ENCODE measurements at regions not wholly inside any gene's neighbourhood (a gene's known extent, or its start where the extent isn't known, plus 50 kb on each side); places are given as distances from the start of the nearest gene placed in this dataset.

DNA sequence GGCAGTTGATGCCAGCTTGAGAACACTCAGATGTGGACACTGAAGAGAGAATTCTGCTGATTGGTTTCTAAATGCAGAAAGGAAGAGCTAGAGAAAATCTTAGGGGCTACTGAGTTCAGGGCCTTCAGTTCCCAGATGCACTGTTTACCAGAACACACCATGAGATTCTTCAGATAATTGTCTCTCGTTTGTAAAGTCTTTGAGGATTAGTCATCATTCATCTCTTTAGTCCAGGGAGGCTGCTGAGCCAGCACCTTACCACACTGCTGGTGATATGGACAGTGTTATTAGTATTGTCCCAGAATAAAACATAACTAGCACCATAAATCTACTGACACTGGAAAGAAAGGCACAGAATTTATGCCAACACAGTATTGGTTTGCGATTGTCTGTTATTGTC lies 690.8 kb upstream of the CELF4 start:
- H3K27me3 Mint-ChIP-seq (ENCODE audit: low read depth) = no peaks in the 10 kb centered on the region
- H3K9me3 Mint-ChIP-seq = no peaks in the 10 kb centered on the region
- no peak overlapping the region for H3K27ac Mint-ChIP-seq
- H3K36me3 Mint-ChIP-seq (ENCODE audit: low read depth) = no peaks in the 10 kb centered on the region
- H3K4me3 Mint-ChIP-seq = no peak overlapping the region
- no peaks in the 10 kb centered on the region for H3K4me1 Mint-ChIP-seq (ENCODE audit: low read depth)

DNA sequence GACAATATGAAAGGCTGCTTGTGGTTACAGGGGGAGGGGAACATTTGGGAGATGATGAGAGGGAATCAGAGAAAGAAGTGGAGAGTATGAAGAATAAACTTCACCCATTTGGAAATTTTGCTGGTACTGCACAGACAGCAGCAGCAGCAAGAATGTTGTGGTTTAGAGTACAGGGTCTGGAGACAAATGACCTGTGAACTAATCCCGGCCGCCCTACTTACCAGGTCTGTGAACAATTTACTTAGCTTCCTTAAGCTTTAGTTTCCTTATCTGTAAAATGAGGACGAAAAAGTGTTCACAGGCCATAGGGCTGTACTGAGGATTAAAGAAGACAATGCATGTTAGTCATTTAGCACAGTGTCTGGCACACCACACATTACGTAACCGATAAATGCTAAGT lies 685.4 kb upstream of the CELF4 start:
- peaks cover 3% of the 10 kb centered on the region for H3K9me3 Mint-ChIP-seq

DNA sequence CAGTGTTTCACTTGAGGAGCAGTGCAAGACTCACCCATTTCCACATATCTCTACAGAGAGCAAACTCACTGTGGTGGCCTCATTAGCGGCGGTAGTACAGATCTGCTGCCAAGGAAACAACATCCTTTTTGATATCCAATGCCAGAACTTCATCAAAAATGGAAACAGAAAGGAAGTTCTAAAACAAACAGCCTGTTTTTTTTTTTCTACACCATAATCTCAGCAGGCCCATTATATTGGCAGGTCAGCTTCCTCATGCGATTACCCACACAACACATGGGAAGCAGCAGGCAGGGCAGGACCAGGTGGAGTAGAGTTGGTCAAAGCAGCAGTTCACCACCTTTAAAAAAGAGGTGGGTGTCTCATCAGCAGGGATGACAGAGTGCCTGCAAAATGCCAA lies 678.9 kb upstream of the CELF4 start:
- H3K27me3 Mint-ChIP-seq (ENCODE audit: low read depth) = no peaks in the 10 kb centered on the region
- no peak overlapping the region for H3K4me3 Mint-ChIP-seq
- H3K36me3 Mint-ChIP-seq (ENCODE audit: low read depth) = no peaks in the 10 kb centered on the region
- no peak overlapping the region for H3K27ac Mint-ChIP-seq
- H3K9me3 Mint-ChIP-seq = peaks cover 8% of the 10 kb centered on the region
- no peaks in the 10 kb centered on the region for H3K4me1 Mint-ChIP-seq (ENCODE audit: low read depth)

More for the DNA sequence above, 685.4 kb upstream of the CELF4 start:
- no peaks in the 10 kb centered on the region for H3K4me1 Mint-ChIP-seq (ENCODE audit: low read depth)
- H3K36me3 Mint-ChIP-seq (ENCODE audit: low read depth) = no peaks in the 10 kb centered on the region
- no peak overlapping the region for H3K4me3 Mint-ChIP-seq
- no peaks in the 10 kb centered on the region for H3K27me3 Mint-ChIP-seq (ENCODE audit: low read depth)
- no peak overlapping the region for H3K27ac Mint-ChIP-seq

DNA sequence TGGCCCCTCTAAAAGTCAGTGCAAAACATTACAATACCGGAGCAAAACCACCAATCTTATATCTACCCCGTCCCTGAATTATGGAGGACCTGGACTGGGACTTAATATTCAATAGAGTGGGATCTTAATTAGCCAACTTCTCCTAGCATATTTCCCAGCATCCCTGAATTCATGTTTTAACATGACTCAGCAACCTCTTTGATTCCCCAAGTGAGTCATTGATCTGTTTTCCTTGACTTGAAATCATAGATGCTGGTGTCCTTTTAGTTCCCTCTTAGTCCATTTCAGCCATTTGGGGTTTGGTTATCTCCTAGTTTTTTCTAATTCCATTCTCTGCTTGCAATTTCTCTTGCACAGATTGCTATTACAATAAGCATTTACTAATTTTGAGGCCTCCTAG lies 677.7 kb upstream of the CELF4 start:
- Mint-ChIP-seq H3K4me1 (ENCODE audit: low read depth) (no peaks in the 10 kb centered on the region), H3K36me3 (ENCODE audit: low read depth) (no peaks in the 10 kb centered on the region), H3K4me3 (no peak overlapping the region), H3K27me3 (ENCODE audit: low read depth) (no peaks in the 10 kb centered on the region), H3K9me3 (peaks cover 8% of the 10 kb centered on the region), H3K27ac (no peak overlapping the region)

DNA sequence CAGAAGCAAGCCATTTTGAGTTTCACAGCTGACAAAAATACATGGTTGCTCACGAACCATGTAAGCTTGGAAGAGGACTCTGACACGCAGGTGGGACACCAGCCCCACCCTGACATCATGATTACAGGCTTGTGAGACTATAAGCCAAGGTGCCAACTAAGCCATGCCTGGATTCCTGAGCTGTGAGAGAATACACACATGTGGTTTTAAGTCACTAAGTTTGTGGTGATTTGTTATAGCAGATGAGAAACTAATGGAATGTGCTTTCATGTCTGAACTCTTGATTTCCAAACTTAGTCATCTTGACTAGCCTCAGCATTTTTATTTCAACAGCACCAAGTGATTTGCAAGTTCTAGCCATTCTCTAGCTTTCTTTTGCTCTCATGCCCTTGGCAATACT lies 676.1 kb upstream of the CELF4 start:
- Mint-ChIP-seq H3K4me1 (ENCODE audit: low read depth) (no peaks in the 10 kb centered on the region), H3K36me3 (ENCODE audit: low read depth) (no peaks in the 10 kb centered on the region), H3K4me3 (no peak overlapping the region)

DNA sequence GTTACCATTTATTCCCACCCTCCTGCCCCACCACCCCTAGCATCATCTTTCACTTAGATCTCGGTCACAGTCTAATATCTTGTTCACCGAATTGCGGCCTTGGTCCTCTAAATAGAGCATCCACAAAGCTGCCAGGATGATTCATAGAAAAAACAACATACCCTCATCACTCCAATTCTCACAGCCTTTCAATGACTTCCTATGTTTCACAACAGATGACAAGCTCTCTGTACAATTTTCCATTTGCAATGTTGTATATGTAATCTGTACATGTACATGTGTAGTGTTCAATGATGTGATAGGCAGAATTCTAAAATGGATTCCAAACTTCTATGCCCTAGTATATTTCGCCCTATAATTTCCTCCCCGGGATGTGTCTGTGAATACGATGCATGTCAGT lies 675.6 kb upstream of the CELF4 start:
- H3K36me3 Mint-ChIP-seq (ENCODE audit: low read depth) = no peaks in the 10 kb centered on the region
- H3K27ac Mint-ChIP-seq = no peak overlapping the region
- H3K27me3 Mint-ChIP-seq (ENCODE audit: low read depth) = no peaks in the 10 kb centered on the region
- no peak overlapping the region for H3K4me3 Mint-ChIP-seq
- no peaks in the 10 kb centered on the region for H3K4me1 Mint-ChIP-seq (ENCODE audit: low read depth)
- H3K9me3 Mint-ChIP-seq = peaks cover 5% of the 10 kb centered on the region

More for the DNA sequence above, 676.1 kb upstream of the CELF4 start:
- H3K27ac Mint-ChIP-seq = no peak overlapping the region
- no peaks in the 10 kb centered on the region for H3K27me3 Mint-ChIP-seq (ENCODE audit: low read depth)
- peaks cover 5% of the 10 kb centered on the region for H3K9me3 Mint-ChIP-seq

DNA sequence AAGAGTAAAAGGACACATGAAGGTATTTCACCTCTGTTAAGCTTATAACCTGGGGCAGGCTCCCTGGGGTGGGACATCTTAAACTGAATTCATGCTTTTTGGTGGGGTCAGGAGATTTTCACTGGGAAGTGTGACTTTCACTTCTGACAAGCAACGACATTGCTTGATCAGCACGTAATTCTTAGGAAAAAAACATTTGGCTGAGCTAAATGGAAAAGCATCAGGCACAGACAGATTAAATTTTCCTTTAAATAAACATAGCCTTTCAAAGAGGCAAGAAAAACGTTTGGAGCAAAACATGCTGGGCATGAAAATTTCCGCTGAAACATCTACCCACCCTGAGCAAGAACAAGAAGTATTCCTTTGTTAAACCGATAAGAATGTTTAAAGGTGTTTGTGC lies 674.0 kb upstream of the CELF4 start:
- Mint-ChIP-seq H3K27ac (no peak overlapping the region), H3K9me3 (peaks cover 5% of the 10 kb centered on the region), H3K4me3 (no peak overlapping the region), H3K36me3 (ENCODE audit: low read depth) (no peaks in the 10 kb centered on the region), H3K4me1 (ENCODE audit: low read depth) (no peaks in the 10 kb centered on the region), H3K27me3 (ENCODE audit: low read depth) (no peaks in the 10 kb centered on the region)

DNA sequence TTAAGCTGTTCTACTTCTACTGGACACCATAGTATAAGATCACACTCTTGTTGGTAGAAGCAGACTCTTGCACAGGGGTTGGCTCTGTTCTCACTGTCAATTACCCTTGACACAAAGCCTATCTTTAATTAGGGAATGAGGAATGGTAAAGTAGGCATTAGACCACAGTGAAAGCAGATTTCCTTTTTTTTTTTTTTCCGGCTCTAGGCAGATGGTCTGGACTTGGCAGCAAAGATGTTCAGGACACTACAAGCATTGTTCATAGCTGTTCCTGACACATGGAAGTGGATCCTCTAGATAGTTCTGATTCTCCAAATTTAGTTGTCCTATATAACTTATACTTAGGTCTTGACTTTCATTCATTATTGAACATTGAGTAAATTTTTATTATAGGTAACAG lies 672.2 kb upstream of the CELF4 start:
- Mint-ChIP-seq H3K36me3 (ENCODE audit: low read depth) (no peaks in the 10 kb centered on the region), H3K4me3 (no peak overlapping the region), H3K4me1 (ENCODE audit: low read depth) (no peaks in the 10 kb centered on the region), H3K27ac (no peak overlapping the region), H3K27me3 (ENCODE audit: low read depth) (no peaks in the 10 kb centered on the region), H3K9me3 (no peaks in the 10 kb centered on the region)

DNA sequence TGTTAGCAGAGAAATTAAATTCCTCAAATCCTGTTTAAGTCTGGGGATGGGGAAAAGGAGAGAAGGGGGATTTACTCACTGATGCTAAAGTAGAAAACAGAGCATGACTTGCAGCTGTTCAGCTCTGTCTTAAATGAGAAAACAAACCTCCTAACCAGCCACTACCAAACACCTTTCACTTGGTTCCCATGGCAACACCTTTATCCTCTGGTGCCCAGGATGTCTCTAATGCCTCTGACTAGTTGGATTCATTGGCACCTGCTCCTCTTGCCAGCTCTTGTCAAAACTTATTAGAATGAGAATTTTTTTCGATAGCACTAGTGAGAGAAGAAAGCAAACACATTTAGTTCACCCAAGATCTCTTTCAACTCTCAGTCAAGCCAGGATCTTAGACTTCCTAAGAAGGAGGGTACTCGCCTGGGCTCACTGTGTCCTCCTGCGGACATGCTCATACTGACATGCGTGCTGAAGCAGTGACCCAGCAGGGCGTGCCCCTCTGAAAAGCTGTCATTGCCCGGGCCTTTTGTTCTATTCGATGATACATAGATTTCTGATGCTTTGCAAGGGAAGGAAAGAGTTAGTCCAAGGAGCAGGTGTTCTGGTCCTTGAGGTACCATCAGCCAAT lies 656.0 kb upstream of the CELF4 start:
- Mint-ChIP-seq H3K36me3 (ENCODE audit: low read depth) (no peaks in the 10 kb centered on the region), H3K27ac (no peak overlapping the region), H3K27me3 (ENCODE audit: low read depth) (no peaks in the 10 kb centered on the region)

DNA sequence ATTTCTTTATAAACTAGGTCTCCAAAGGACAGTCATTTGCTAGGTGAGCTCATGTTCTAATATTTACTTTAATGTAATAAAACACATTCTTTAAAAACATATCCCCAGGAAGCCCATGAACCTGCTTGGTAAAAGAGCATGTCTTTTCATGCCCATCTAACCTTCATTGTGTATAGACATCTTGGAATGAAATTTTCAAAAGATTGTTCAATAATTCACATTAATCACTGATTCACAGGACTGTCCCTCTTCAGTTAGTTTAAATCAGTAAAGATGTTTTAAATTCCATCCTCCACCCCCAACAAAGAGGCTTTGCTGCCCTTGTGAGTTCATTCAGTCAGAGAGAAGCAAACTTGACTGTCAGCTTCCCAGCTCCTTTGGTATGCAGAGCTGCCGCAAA lies 633.4 kb upstream of the CELF4 start:
- H3K4me3 Mint-ChIP-seq = no peak overlapping the region
- no peaks in the 10 kb centered on the region for H3K9me3 Mint-ChIP-seq
- no peaks in the 10 kb centered on the region for H3K27me3 Mint-ChIP-seq (ENCODE audit: low read depth)
- H3K27ac Mint-ChIP-seq = no peak overlapping the region
- H3K36me3 Mint-ChIP-seq (ENCODE audit: low read depth) = no peaks in the 10 kb centered on the region
- no peaks in the 10 kb centered on the region for H3K4me1 Mint-ChIP-seq (ENCODE audit: low read depth)

More for the DNA sequence above, 656.0 kb upstream of the CELF4 start:
- Mint-ChIP-seq H3K4me1 (ENCODE audit: low read depth) (no peaks in the 10 kb centered on the region), H3K9me3 (no peaks in the 10 kb centered on the region), H3K4me3 (no peak overlapping the region)

DNA sequence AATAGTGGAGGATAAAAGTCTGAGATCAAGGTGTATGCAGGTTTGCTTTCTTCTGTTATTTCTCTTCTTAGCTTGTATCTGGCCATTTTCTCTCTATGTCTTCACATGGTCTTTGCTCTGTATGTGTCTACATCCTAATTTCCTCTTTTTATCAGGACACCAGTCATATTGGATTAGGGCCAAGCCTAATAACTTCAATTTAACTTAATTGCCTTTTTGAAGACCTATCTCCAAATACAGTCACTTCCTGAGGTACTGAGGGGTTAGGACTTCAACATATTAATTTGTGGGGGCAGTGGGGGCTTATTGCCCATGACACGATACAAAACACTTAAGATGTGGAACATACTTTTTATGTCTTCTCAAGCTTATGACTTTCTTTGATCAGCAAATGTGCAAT lies 632.9 kb upstream of the CELF4 start:
- Mint-ChIP-seq H3K27me3 (ENCODE audit: low read depth) (no peaks in the 10 kb centered on the region), H3K4me1 (ENCODE audit: low read depth) (no peaks in the 10 kb centered on the region), H3K9me3 (no peaks in the 10 kb centered on the region), H3K4me3 (no peak overlapping the region), H3K27ac (no peak overlapping the region), H3K36me3 (ENCODE audit: low read depth) (no peaks in the 10 kb centered on the region)

DNA sequence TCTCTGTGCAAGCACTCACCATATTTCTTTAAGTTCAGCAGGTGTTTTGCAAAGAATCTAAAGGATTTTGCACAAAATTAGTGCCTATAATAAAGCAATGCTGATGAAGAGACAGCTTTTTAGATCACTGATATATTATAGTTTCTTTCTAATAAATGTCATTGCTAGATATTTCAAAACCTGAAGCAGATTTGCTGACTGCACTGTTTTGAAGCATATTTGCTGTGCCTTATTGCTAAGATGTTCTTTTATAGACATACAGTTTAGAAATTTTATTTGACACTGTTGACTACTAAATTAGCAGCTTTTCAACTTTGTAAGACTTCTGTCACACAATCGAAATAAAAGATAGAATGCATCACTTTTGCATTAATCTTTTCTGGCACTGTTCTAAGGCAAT lies 620.9 kb upstream of the CELF4 start:
- Mint-ChIP-seq H3K36me3 (ENCODE audit: low read depth) (no peaks in the 10 kb centered on the region), H3K4me1 (ENCODE audit: low read depth) (no peaks in the 10 kb centered on the region), H3K27me3 (ENCODE audit: low read depth) (no peaks in the 10 kb centered on the region), H3K9me3 (no peaks in the 10 kb centered on the region), H3K4me3 (no peak overlapping the region), H3K27ac (no peak overlapping the region)

DNA sequence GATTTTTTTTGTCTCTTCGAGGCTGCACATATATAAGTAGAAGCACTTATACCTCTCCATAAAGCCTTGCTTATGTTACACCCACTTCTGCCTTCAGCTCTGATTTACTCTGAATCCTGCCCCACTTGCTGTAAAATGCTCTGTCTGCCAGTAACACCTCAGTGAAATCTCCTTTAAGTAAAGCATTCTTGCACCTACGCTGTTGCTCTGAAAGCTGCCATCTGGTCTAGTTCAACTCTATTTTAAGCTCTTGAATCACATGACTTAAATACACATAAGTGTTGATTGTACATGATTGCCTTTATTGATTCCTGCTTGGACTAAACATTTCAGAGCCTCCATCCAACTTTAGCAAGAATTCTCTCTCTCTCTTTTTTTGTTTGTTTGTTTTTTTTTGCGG lies 609.0 kb upstream of the CELF4 start:
- H3K36me3 Mint-ChIP-seq (ENCODE audit: low read depth) = no peaks in the 10 kb centered on the region
- no peak overlapping the region for H3K4me3 Mint-ChIP-seq
- H3K27ac Mint-ChIP-seq = no peak overlapping the region
- H3K4me1 Mint-ChIP-seq (ENCODE audit: low read depth) = no peaks in the 10 kb centered on the region
- H3K27me3 Mint-ChIP-seq (ENCODE audit: low read depth) = no peaks in the 10 kb centered on the region
- no peaks in the 10 kb centered on the region for H3K9me3 Mint-ChIP-seq

DNA sequence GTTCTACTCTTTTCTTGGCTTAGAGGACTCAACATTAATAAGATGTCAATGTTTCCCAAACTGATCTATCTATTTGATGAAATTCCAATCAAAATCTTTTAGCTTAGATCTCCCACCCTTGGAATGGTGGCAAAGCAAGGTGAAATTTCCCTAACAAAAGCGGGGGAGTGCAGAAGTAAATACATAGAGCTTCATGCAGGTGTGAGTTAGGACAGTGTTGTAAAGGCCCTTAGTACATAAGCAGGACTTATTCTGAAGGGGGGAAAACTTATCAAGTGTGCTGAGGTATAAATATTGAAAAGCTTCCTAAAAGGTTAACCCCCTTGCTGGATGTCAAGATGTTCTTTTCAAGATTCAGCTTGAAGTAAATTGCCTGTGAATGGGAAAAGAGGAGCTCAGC lies 608.6 kb upstream of the CELF4 start:
- Mint-ChIP-seq H3K9me3 (no peaks in the 10 kb centered on the region), H3K4me1 (ENCODE audit: low read depth) (no peaks in the 10 kb centered on the region), H3K27me3 (ENCODE audit: low read depth) (no peaks in the 10 kb centered on the region), H3K36me3 (ENCODE audit: low read depth) (no peaks in the 10 kb centered on the region), H3K4me3 (no peak overlapping the region), H3K27ac (no peak overlapping the region)

DNA sequence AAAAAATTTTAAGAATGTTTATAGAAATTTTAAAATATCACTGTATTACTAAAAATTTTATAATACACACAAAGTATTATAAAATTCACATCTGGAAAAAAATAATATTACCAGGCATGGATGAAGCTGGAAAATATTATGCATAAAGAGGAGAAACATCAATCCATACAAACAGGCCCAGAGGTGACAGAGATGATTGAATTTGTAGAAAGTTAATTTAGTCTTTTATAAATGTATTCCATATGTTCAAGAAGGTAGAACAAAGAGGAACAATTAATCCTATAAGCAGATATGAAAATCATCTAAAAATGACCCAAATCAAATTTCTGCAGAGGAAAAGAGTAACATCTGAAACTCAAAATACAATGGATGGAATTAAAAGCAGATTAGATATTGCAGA lies 605.2 kb upstream of the CELF4 start:
- no peak overlapping the region for H3K27ac Mint-ChIP-seq
- H3K36me3 Mint-ChIP-seq (ENCODE audit: low read depth) = no peaks in the 10 kb centered on the region
- H3K4me3 Mint-ChIP-seq = no peak overlapping the region
- no peaks in the 10 kb centered on the region for H3K4me1 Mint-ChIP-seq (ENCODE audit: low read depth)
- H3K27me3 Mint-ChIP-seq (ENCODE audit: low read depth) = no peaks in the 10 kb centered on the region
- H3K9me3 Mint-ChIP-seq = no peaks in the 10 kb centered on the region

DNA sequence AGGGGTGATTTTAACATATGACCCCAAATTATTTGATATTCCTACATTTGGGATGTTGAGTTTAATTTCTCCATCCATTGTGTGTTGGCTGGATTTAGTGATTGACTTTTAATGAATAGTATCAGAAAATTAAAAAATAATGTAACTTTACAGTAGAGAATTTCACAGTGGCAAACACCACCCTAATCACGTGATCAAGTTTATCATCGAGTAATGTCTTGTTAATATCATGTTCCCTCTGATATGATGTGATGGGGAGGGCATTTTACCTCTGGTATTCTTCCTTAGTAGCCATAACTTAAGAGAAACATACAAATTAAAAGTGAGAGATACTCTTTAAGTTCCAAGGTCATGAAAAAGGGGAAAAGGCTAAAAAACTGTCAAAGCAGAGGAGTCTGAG lies 602.0 kb upstream of the CELF4 start:
- no peak overlapping the region for H3K27ac Mint-ChIP-seq
- no peaks in the 10 kb centered on the region for H3K4me1 Mint-ChIP-seq (ENCODE audit: low read depth)
- H3K36me3 Mint-ChIP-seq (ENCODE audit: low read depth) = no peaks in the 10 kb centered on the region
- no peak overlapping the region for H3K4me3 Mint-ChIP-seq
- H3K27me3 Mint-ChIP-seq (ENCODE audit: low read depth) = no peaks in the 10 kb centered on the region
- no peaks in the 10 kb centered on the region for H3K9me3 Mint-ChIP-seq

All from T-helper 1 cell treated with Interleukin-12 subunit alpha and Interleukin-12 subunit beta and Interleukin-4 antibody, amounts not matched to agents 30 μg/mL and 1 μg/mL, for 36 hours (primary cell).